Caki2 (cell line): ENCODE measurements at regions not wholly inside any gene's neighbourhood (a gene's known extent, or its start where the extent isn't known, plus 50 kb on each side); places are given as distances from the start of the nearest gene placed in this dataset.
A peak's percentile ranks its signal among the peaks of the same experiment; 100 is the strongest.

Experiments
- DNase-seq: peaks from one replicate; pipeline ENCODE4 v3.0.0-alpha.2; 2015; ENCODE audit warnings: low read depth
- in situ Hi-C: cut with HindIII; loops from 2 replicates; pipeline ENCODE4 v1.10.0; 2016; ENCODE audit warnings: low sequenced_read_pairs, low pct_unique_long_range_greater_than_20kb, mixed read lengths

DNA sequence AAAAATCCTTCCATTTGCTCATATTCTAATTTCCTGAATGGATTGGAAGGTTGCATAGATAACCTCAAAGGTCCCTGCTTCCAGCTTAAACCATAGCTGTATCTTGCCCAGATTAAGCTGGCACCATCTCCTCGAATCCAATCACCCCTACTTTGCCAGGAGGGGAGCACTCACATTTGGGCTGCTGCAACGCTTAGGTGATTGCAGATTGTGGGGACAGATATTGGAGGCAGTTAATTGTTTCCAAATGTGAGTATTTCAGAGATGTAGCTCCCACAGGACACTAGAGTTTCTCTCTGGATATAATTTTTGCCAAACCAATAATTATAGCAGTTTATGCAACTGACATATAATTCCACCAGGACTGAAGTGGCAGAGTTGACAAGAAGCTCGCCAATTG lies 53.5 kb upstream of the ACSL1 start:
- in situ Hi-C loops, result no loop called here
- no peak for DNase-seq

DNA sequence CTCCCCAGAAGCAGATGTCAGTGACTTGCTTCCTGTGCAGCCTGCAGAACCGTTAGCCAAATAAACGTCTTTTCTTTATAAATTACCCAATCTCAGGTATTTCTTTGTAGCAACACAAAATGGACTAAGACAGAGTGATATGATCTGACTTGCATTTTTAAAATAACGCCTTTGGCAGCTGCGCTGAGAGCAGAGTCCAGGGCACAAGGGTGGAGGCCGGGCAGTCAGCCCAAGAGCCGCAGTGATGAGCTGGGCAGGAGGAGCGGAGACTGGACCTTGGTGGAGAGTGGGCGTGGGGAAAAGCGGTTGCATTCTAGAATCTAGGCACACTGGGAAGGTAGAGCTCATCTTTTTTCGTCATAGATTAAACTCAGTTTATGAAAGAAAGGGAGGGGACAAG lies 56.5 kb upstream of the ACSL1 start:
- DNase-seq, result no peak
- in situ Hi-C loops, result no loop called here

DNA sequence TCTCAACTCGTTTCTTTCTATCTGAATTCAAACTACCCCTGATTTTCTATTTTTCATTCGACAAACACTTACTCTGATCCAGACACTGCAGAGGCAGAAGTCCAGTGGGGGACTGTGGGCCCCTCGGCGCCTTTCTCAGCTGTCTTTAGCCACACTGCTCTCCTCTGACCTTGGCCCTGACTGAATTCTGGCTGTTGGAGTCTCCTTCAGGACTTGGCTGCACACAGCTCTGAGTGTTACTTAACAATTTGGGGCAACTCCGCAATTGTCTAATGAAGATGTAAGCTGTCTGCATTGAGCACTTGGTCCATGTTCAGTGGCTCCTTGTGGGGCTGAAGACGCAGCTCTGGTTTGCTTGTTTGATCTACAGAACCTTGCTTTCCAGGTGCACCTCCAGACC lies 57.3 kb upstream of the ACSL1 start:
- in situ Hi-C loops, result no loop called here
- no peak for DNase-seq

DNA sequence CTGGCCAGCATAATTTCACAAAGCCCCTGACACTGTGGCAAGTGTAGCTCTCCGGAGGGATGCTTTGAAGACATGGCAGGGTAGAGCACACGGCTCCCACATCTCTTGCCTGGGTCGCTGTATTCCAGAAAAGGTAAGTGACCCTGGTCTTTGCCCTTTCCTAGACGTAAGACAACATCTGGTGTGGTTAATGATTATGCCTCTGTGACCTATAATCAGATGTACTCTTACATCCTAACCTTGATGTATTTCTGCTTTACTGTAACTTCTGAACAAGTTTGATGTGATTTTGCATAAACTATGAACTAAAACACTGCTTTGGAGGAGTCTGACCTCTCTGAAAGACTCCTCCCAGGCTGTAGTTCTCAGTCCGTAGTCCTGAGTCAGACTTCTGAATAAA lies 59.1 kb upstream of the ACSL1 start:
- in situ Hi-C loops, result no loop called here
- no peak for DNase-seq

DNA sequence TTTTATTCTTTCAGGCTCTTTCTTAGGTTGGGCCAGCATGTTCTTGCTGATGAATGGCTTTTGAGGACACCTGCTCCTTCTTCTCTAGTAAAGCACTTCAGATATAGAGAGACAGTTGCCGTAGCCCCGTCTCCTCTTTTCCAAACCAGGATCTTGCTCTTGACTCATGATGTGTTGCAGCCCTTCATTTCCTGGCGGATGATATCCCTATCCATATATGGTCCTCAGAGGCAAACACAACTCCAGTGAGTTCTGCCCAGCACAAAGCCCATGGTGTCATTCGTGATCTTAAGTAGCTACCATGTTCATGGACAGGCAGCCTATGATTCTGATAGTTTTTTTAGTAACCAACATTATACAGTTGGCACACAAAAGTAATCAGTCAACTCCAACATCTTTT lies 59.8 kb upstream of the ACSL1 start:
- in situ Hi-C loops, result no loop called here
- no peak for DNase-seq

- in situ Hi-C loops, result no loop called here
- DNase-seq, result no peak
These were observed 61.6 kb upstream of the ACSL1 start for GRCh38 chr4:184887333-184887732.

GRCh38 chr4:184887947-184888346 lies 62.2 kb upstream of the ACSL1 start:
- in situ Hi-C loops, result no loop called here
- DNase-seq, result no peak

GRCh38 chr4:184889666-184890335 lies 64.0 kb upstream of the ACSL1 start:
- in situ Hi-C loops, result no loop called here

DNA sequence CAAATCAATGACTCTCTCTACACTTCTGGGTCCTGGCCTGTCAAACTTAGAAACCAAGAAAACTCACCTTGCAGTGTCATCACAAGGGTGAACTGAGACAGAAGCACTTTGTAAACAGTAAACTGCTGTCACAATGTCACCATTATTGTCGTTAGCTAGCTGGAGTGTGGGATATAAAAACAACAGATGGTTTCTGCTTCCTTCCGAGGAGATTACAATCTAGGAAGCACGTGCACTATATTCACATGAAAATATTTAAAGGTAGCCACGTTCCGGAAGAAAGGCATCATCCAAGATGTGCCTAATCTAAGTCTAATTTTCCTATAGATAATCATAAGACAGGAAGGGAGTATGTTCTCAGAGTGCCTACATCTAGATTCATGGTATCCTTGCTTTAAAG lies 64.7 kb upstream of the ACSL1 start:
- in situ Hi-C loops, result no loop called here
- DNase-seq, result no peak

More at GRCh38 chr4:184889666-184890335, 64.0 kb upstream of the ACSL1 start:
- no peak for DNase-seq

- in situ Hi-C loops, result no loop called here
- no peak for DNase-seq
These were observed 66.1 kb upstream of the ACSL1 start for GRCh38 chr4:184891816-184892397.

GRCh38 chr4:184892999-184893398 lies 67.2 kb upstream of the ACSL1 start:
- DNase-seq, result no peak
- in situ Hi-C loops, result no loop called here

GRCh38 chr4:184893801-184894571 lies 68.2 kb upstream of the ACSL1 start:
- DNase-seq, result no peak
- in situ Hi-C loops, result no loop called here

GRCh38 chr4:184895012-184895695 lies 69.4 kb upstream of the ACSL1 start:
- DNase-seq, result no peak
- in situ Hi-C loops, result no loop called here

DNA sequence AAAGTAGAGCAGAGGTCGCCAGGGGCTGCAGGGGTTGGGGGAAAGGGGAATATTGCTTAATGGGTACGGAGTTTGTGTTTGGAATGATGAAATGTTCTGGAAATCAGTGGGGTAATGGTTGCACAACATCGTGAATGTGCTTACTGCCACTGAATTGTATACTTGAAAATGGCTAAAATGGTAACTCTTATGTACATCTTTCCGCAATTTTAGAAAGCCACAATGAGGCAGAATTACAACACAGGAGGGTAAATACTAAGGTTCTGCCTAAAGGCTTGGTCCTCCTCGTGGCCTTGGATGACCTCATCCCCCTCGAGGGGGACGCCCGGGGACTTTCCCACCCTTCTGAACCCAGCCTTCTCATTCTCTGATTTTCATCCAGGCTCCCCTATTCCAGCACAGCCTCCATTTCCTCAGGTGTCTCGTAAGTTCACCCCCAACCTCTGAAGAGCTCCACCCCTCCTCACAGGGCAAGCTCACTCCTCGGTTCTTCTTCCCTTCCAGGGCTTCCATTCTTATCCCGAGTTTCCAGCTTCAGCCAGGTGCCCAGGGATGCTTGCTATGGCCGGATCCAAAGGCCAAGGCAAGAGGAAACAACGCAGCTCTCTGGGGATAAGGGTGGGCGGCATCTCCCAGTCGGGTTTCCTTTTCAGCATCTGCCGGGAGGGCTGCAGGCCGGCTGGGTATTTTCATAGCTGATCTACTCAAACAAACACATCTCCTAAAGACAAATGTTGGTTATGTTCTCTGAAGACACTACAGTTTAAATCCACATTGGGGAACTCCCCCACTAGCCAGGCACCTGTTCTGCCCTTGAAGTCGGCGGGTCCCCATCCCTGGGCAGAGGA lies 71.3 kb upstream of the ACSL1 start:
- in situ Hi-C loops, result no loop called here
- no peak for DNase-seq

DNA sequence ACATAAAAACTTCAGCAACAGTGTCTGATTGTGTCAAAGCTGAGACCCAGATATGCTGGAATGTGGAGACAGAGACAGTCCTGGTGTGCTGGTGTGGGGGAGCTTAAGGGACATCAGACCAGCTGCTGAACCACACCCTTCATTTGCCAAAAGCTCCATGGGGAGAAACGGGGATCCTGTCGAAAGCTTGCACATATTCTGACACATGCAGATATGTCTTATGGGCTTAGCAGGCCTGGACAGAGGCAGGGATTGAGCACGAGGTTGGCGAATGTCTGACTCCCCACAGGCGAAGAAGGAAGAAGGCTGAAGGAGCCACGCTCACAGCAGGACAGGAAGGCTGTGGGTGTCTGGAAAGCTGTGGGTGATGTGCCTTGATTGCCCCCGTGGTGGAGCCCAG lies 72.1 kb upstream of the ACSL1 start:
- in situ Hi-C loops, result no loop called here
- no peak for DNase-seq

DNA sequence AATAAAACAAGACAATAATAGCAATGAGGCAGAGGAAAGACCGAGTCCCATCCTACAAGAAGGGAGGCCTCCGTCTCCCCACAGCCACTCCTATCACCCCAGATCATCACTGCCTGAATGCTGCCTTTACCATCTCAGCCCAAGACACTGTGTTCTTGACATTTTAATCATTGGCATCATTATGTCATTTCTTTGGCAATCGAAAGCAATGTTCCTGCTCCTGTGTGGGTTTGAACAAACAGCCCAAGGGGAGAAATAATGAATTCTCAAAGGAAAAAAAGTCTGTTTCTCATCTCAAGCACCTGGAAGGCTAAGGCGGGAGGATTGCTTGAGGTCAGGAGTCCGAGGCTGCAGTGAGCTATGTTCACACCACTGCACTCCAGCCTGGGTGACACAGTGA lies 73.0 kb upstream of the ACSL1 start:
- no peak for DNase-seq

GRCh38 chr4:184899261-184900134 lies 73.7 kb upstream of the ACSL1 start:
- in situ Hi-C loops, result no loop called here
- peak; percentile 12 for DNase-seq

More for the DNA sequence above, 73.0 kb upstream of the ACSL1 start:
- in situ Hi-C loops, result no loop called here
